C4-2B (cell line): ENCODE measurements at regions not wholly inside any gene's neighbourhood (a gene's known extent, or its start where the extent isn't known, plus 50 kb on each side); places are given as distances from the start of the nearest gene placed in this dataset.

Source experiments
- ZFX ChIP-seq: fragments of 450-650 bp; IDR thresholded peaks from 2 replicates; pipeline ENCODE4 v1.6.1; 2017
- TF ChIP-seq, protein P1 (sequence below): fragments of 450-650 bp; conservative IDR thresholded peaks from 2 replicates; pipeline ENCODE4 v1.5.1; 2017; ENCODE audit warnings: mild to moderate bottlenecking

DNA sequence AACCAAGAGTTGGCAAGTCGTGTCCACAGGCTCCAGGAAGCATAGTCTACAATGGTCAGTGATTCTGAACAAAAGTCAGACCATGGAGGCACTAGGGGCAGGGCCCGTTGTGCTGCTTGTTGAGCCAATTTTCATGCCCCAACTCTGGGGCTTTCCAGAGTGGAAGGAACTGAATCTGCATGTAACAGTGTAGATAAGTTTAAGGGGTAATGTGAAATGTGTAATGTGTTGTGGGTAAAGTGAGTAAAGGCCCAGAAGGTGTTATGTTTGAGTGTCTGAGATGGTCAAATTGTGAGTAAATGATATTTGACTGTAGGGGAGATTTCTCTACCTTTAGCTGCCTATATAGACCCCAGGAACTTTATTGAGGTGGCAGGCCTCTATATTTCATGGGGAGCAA, 1336.5 kb upstream of the SLC39A10 start:
- TF ChIP-seq, protein P1, sequence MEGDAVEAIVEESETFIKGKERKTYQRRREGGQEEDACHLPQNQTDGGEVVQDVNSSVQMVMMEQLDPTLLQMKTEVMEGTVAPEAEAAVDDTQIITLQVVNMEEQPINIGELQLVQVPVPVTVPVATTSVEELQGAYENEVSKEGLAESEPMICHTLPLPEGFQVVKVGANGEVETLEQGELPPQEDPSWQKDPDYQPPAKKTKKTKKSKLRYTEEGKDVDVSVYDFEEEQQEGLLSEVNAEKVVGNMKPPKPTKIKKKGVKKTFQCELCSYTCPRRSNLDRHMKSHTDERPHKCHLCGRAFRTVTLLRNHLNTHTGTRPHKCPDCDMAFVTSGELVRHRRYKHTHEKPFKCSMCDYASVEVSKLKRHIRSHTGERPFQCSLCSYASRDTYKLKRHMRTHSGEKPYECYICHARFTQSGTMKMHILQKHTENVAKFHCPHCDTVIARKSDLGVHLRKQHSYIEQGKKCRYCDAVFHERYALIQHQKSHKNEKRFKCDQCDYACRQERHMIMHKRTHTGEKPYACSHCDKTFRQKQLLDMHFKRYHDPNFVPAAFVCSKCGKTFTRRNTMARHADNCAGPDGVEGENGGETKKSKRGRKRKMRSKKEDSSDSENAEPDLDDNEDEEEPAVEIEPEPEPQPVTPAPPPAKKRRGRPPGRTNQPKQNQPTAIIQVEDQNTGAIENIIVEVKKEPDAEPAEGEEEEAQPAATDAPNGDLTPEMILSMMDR = no peak
- no peak for TF ChIP-seq ZFX
